Aorta (tissue), 5 donors: ENCODE measurements at regions not wholly inside any gene's neighbourhood (a gene's known extent, or its start where the extent isn't known, plus 50 kb on each side); places are given as distances from the start of the nearest gene placed in this dataset.
A peak's percentile ranks its signal among the peaks of the same experiment; 100 is the strongest.

Source experiments
- ATAC-seq: fragments of 200-7000 bp; cut with Tn5 transposase; one replicate; pipeline ENCODE4 v1.9.1; 2022; ENCODE audit warnings: moderate library complexity; ENCODE audit not compliant: low FRiP score
- DNase-seq, 2 donors: peaks; one replicate each; pipeline ENCODE4 v3.0.0-alpha.2; 2020
- H3K27ac ChIP-seq, 2 donors: one replicate each; pipeline ENCODE4 v1.5.1; 2013; ENCODE audit warnings: low read length in 2 of 2, mild to moderate bottlenecking in 2 of 2, moderate library complexity in 2 of 2, control low read depth in 1 of 2, inconsistent platforms in 1 of 2, low read depth in 1 of 2
- H3K27me3 ChIP-seq, 2 donors: one replicate each; pipeline ENCODE4 v1.6.1; 2013; ENCODE audit warnings: control low read depth in 1 of 2, low read length in 1 of 2, mild to moderate bottlenecking in 1 of 2, moderate library complexity in 1 of 2; ENCODE audit not compliant: insufficient read depth in 2 of 2, control insufficient read depth in 1 of 2
- H3K36me3 ChIP-seq, 2 donors: one replicate each; pipeline ENCODE4 v1.6.1; 2013; ENCODE audit warnings: control low read depth in 1 of 2, low read length in 1 of 2, mild to moderate bottlenecking in 1 of 2; ENCODE audit not compliant: insufficient read depth in 2 of 2, control insufficient read depth in 1 of 2
- H3K4me1 ChIP-seq, 2 donors: one replicate each; pipeline ENCODE4 v1.6.1; 2013; ENCODE audit warnings: low read length in 2 of 2, control low read depth in 1 of 2, mild to moderate bottlenecking in 1 of 2, moderate library complexity in 1 of 2; ENCODE audit not compliant: insufficient read depth in 2 of 2, control insufficient read depth in 1 of 2
- H3K4me3 ChIP-seq, 2 donors: one replicate each; pipeline ENCODE4 v1.5.1; 2013; ENCODE audit warnings: low read length in 2 of 2, control low read depth in 1 of 2, mild to moderate bottlenecking in 1 of 2
- H3K9me3 ChIP-seq: one replicate; pipeline ENCODE4 v1.6.1; 2013; ENCODE audit warnings: mild to moderate bottlenecking, low read length; ENCODE audit not compliant: control insufficient read depth
- WGBS, 2 donors: extraction: QIAGEN DNeasy Blood & Tissue Kit; methylation state at CpG; one replicate each; pipeline ENCODE4 v1.1.7; 2013; 5-methylcytosine and 5-hydroxymethylcytosine counted together
- intact Hi-C, 2 donors: fragments of 100-400 bp; cut with DNase I; formaldehyde crosslinking; loops; one replicate each; pipeline versions ENCODE4 v1.14.2 to v1.15.0; 2022
- donor health status: healthy with polysubstance abuse.
- donor health status: Bipolar disorder and iron deficiency.
- donor health status: DM: no; HTN: no; CAD: no.
- donor health status: DM: no; HTN: no; CAD: no.
- donor health status: DM: yes; HTN: yes; CAD: no.

DNA sequence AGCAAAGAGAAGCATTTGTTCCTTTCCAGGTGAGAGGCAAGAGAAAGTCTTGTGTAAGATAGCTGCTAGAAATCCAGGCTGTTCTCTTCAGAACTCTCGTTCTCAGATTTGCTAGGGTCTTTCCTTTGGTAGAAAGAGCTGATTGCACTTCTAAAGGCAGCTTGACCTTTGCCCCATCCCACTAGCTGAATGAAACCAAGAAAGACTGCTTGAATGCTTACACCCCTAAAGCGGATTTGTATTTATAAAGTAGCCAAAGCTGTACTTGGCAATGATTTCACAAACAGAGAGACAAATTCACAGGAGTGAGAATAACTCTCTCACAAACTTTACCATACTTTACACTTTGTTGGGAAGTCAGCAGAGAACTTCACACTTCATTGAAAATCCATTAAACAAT, 424.1 kb downstream of the TTLL7 start:
- no peak overlapping the region for H3K4me3 ChIP-seq
- no peaks in the 10 kb centered on the region for H3K36me3 ChIP-seq
- intact Hi-C loops, result no loop called here
- no peaks in the 10 kb centered on the region for H3K27me3 ChIP-seq
- ATAC-seq (no peak), DNase-seq (no peak)
- H3K4me1 ChIP-seq, result peaks cover 0 to 2% of the 10 kb centered on the region in 2 donors
- H3K9me3 ChIP-seq, result no peaks in the 10 kb centered on the region
- 92 to 95% methylated on average over 2 of the region's 2 CpGs for WGBS, 2 donors
- H3K27ac ChIP-seq, result no peak overlapping the region

GRCh38 chr1:83573776-83574175, 425.2 kb downstream of the TTLL7 start:
- ATAC-seq, result no peak
- H3K27me3 ChIP-seq, result no peaks in the 10 kb centered on the region
- WGBS, 2 donors, result 19 to 25% methylated on average over 2 of the region's 2 CpGs
- H3K4me1 ChIP-seq, result peaks cover 0 to 2% of the 10 kb centered on the region in 2 donors
- H3K4me3 ChIP-seq, result no peak overlapping the region
- no peak for DNase-seq
- no peaks in the 10 kb centered on the region for H3K9me3 ChIP-seq
- no peak overlapping the region for H3K27ac ChIP-seq
- intact Hi-C loops, result no loop called here
- no peaks in the 10 kb centered on the region for H3K36me3 ChIP-seq

- WGBS, 2 donors, result 85 to 87% methylated on average over 3 of the region's 3 CpGs
- Histone ChIP-seq H3K4me3 (no peak overlapping the region), H3K27me3 (no peaks in the 10 kb centered on the region), H3K9me3 (no peaks in the 10 kb centered on the region), H3K36me3 (no peaks in the 10 kb centered on the region), H3K27ac (no peak overlapping the region), H3K4me1 (peaks cover 0 to 2% of the 10 kb centered on the region in 2 donors)
- ATAC-seq, result no peak
- DNase-seq, result no peak
- intact Hi-C loops, result no loop called here
These were observed 427.4 kb downstream of the TTLL7 start for GRCh38 chr1:83571536-83571935.

- H3K9me3 ChIP-seq, result no peaks in the 10 kb centered on the region
These were observed 437.6 kb downstream of the TTLL7 start for GRCh38 chr1:83561346-83561745.

GRCh38 chr1:83559129-83559840, 439.6 kb downstream of the TTLL7 start:
- no peak for DNase-seq
- intact Hi-C loops, result no loop called here
- Histone ChIP-seq H3K9me3 (no peaks in the 10 kb centered on the region), H3K27ac (peak overlapping the region in 1 of 2 donors; percentile 36), H3K27me3 (no peaks in the 10 kb centered on the region), H3K4me3 (no peak overlapping the region), H3K4me1 (peaks cover 3 to 9% of the 10 kb centered on the region in 2 donors), H3K36me3 (no peaks in the 10 kb centered on the region)
- 24 to 34% methylated on average over 7 of the region's 7 CpGs for WGBS, 2 donors
- ATAC-seq, result no peak

More at GRCh38 chr1:83561346-83561745, 437.6 kb downstream of the TTLL7 start:
- H3K4me3 ChIP-seq, result no peak overlapping the region
- H3K27ac ChIP-seq, result no peak overlapping the region
- H3K4me1 ChIP-seq, result peaks cover 2 to 4% of the 10 kb centered on the region in 2 donors
- WGBS, 2 donors, result 96% methylated on average over 2 of the region's 2 CpGs
- no peaks in the 10 kb centered on the region for H3K27me3 ChIP-seq
- ATAC-seq (no peak), DNase-seq (no peak)
- H3K36me3 ChIP-seq, result no peaks in the 10 kb centered on the region
- intact Hi-C loops, result no loop called here

DNA sequence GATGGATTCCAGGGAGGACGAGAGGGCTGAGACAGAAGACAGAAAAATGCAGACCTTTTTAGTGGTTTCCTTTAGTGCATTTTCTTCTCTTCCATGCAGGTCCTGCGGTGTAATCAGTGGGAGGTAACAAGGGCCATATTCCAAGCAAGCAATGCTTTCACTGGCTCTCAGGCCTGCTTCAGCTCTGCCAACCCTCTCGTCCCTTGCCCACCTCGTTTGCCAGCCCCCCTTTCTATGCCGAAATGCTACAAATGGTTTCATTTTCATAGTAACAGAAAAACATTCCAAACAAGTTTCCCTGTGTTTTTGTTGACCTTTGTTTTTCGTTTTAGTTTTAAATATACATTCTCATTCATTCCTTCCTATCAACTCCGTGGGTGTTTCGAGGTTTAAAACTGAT, 443.1 kb downstream of the TTLL7 start:
- WGBS, 2 donors, result 5 to 8% methylated on average over 8 of the region's 8 CpGs
- H3K4me3 ChIP-seq, result no peak overlapping the region
- H3K9me3 ChIP-seq, result no peaks in the 10 kb centered on the region
- no peaks in the 10 kb centered on the region for H3K27me3 ChIP-seq
- peak overlapping the region in 1 of 2 donors; percentile 56 for H3K27ac ChIP-seq
- H3K4me1 ChIP-seq, result peaks cover 7 to 13% of the 10 kb centered on the region in 2 donors
- intact Hi-C loops, result no loop called here
- ATAC-seq, result no peak
- H3K36me3 ChIP-seq, result no peaks in the 10 kb centered on the region
- no peak for DNase-seq

DNA sequence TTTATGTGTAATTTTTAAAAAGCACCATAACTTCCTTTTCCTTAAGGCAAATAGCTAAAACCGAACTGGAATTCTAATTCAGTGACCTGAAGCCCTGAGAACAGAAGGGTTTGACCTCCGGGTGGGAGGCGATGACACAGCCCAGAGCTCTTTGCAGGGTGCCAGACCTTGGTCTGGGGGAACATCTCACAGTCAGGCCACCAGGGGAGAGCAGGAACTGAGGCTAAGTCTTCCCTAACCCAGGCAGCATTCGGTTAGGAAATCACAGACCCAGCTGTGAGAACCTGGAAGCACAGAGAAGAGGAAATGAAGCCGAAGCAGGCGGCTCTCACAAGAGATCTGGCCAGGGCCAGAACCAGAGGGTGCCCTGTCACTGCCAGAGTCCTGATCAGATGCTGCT, 444.8 kb downstream of the TTLL7 start:
- H3K27ac ChIP-seq, result peak overlapping the region in 1 of 2 donors; percentile 92

DNA sequence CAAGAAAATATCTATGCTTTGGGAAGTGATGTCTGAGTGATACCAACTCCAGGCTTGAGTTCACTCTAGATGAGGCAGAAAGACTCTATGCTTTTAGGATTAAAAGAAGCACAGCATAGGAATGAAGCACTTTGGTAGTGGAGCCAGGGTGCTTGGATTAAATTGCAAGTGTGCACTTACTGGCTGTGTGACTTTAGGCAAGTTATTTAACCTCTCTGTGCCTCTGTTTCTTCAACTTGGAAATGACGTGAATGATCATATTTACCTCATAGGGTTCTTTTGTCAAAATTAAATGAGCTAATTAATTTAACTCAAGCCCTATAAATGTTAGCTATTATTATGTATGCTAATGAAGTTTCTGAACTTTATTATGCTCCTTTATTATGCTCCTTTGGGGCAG, 446.1 kb downstream of the TTLL7 start:
- no peaks in the 10 kb centered on the region for H3K27me3 ChIP-seq
- H3K9me3 ChIP-seq, result no peaks in the 10 kb centered on the region
- H3K4me3 ChIP-seq, result no peak overlapping the region
- peaks cover 8 to 11% of the 10 kb centered on the region in 2 donors for H3K4me1 ChIP-seq
- ATAC-seq, result no peak
- WGBS, 2 donors, result 92 to 94% methylated on average over 1 of the region's 1 CpG
- H3K36me3 ChIP-seq, result no peaks in the 10 kb centered on the region
- H3K27ac ChIP-seq, result no peak overlapping the region
- intact Hi-C loops, result loop anchor here in 1 of 2 donors (5.0 kb wide), 2 partner anchors 46 to 144 kb away; no protein-coding TSS in a partner anchor
- DNase-seq, result no peak

More for the DNA sequence above, 444.8 kb downstream of the TTLL7 start:
- intact Hi-C loops, result loop anchor here in 1 of 2 donors (5.0 kb wide), 2 partner anchors 47 to 143 kb away; no protein-coding TSS in a partner anchor
- Histone ChIP-seq H3K4me3 (no peak overlapping the region), H3K4me1 (peaks cover 10 to 11% of the 10 kb centered on the region in 2 donors), H3K27me3 (no peaks in the 10 kb centered on the region), H3K9me3 (no peaks in the 10 kb centered on the region), H3K36me3 (no peaks in the 10 kb centered on the region)
- DNase-seq, result no peak
- 42 to 52% methylated on average over 6 of the region's 6 CpGs for WGBS, 2 donors
- no peak for ATAC-seq

GRCh38 chr1:83548311-83548710, 450.6 kb downstream of the TTLL7 start:
- Histone ChIP-seq H3K4me3 (no peak overlapping the region), H3K27me3 (no peaks in the 10 kb centered on the region), H3K4me1 (peaks cover 6 to 10% of the 10 kb centered on the region in 2 donors), H3K36me3 (no peaks in the 10 kb centered on the region), H3K9me3 (no peaks in the 10 kb centered on the region), H3K27ac (no peak overlapping the region)
- no peak for DNase-seq
- intact Hi-C loops, result no loop called here
- 99 to 100% methylated on average over 1 of the region's 1 CpG for WGBS, 2 donors
- ATAC-seq, result no peak
